ENCODE measurements at regions not wholly inside any gene's neighbourhood (a gene's known extent, or its start where the extent isn't known, plus 50 kb on each side); places are given as distances from the start of the nearest gene placed in this dataset.

DNA sequence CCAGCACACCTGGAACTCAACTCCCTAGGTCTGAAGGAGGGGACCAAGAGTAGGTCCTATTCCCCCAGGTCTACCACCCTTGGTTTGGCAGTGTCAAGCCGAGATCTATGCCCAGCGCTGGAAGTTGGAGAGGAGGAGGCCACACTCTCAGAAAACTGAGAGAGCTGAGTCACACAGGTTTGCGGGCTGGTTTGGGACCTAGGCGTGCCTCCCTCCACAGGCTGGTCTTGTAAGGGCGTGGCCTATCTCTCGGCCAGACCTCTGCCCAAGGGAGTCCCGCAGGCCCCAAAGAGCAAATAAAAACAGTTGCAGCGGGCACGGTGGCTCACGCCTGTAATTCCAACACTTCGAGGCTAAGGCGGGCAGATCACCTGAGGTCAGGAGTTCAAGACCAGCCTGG is 52.9 kb upstream of the INTU start:
- Histone ChIP-seq H3K36me3 (ENCODE audit: control insufficient read depth in 2 of 2, extremely low read depth in 1 of 2, insufficient read depth in 2 of 2, low read length in 2 of 2) (no peaks in the 10 kb centered on the region), H4K20me1 (replicated peaks; ENCODE audit: control insufficient read depth, extremely low read depth, insufficient read depth, low read length) (no peaks in the 10 kb centered on the region), H3K4me3 (replicated peaks in 1 of 3; ENCODE audit: insufficient read depth in 1 of 3, low read depth in 1 of 3, low read length in 3 of 3) (no peak overlapping the region), H3K9me3 (replicated peaks; ENCODE audit: control insufficient read depth, insufficient read depth, low read length) (no peaks in the 10 kb centered on the region), H3K27me3 (ENCODE audit: control insufficient read depth in 2 of 2, insufficient read depth in 2 of 2, low read length in 2 of 2) (peaks cover 0 to 2% of the 10 kb centered on the region in 2 experiments), H2AFZ (ENCODE audit: low read depth, low read length) (no peak overlapping the region), H3K4me2 (ENCODE audit: insufficient read depth, low read length) (no peak overlapping the region), H3K4me1 (ENCODE audit: control insufficient read depth, extremely low read depth, insufficient read depth, low read length) (no peaks in the 10 kb centered on the region), H3K79me2 (ENCODE audit: control insufficient read depth, insufficient read depth, low read length) (no peaks in the 10 kb centered on the region), H3K27ac (ENCODE audit: insufficient read depth, low read depth, low read length) (no peak overlapping the region), H3K9ac (replicated peaks; ENCODE audit: extremely low read depth, insufficient read depth, low read length) (no peak overlapping the region), H3K9me1 (replicated peaks; ENCODE audit: control insufficient read depth, extremely low read depth, insufficient read depth, low read length) (no peaks in the 10 kb centered on the region)
- TF ChIP-seq POLR2A (IDR thresholded peaks at IDR 0.05; ENCODE audit: low read depth, low read length) (no peak), GATA2 (IDR thresholded peaks at IDR 0.05; ENCODE audit: insufficient read depth, insufficient read length, low read depth, low read length) (no peak), FOS (IDR thresholded peaks at IDR 0.05; ENCODE audit: borderline replicate concordance, insufficient read depth, low read length) (no peak), EZH2 (IDR thresholded peaks at IDR 0.05; ENCODE audit: borderline replicate concordance, low read depth, low read length, severe bottlenecking) (no peak), POLR2AphosphoS5 (IDR thresholded peaks at IDR 0.05; ENCODE audit: insufficient read depth, low read depth, low read length) (no peak), JUN (IDR thresholded peaks at IDR 0.05; ENCODE audit: borderline replicate concordance, insufficient read depth, insufficient read length, low read depth) (no peak), MYC (IDR thresholded peaks at IDR 0.05; ENCODE audit: low read depth, low read length) (no peak)
- TF ChIP-seq, protein P1, sequence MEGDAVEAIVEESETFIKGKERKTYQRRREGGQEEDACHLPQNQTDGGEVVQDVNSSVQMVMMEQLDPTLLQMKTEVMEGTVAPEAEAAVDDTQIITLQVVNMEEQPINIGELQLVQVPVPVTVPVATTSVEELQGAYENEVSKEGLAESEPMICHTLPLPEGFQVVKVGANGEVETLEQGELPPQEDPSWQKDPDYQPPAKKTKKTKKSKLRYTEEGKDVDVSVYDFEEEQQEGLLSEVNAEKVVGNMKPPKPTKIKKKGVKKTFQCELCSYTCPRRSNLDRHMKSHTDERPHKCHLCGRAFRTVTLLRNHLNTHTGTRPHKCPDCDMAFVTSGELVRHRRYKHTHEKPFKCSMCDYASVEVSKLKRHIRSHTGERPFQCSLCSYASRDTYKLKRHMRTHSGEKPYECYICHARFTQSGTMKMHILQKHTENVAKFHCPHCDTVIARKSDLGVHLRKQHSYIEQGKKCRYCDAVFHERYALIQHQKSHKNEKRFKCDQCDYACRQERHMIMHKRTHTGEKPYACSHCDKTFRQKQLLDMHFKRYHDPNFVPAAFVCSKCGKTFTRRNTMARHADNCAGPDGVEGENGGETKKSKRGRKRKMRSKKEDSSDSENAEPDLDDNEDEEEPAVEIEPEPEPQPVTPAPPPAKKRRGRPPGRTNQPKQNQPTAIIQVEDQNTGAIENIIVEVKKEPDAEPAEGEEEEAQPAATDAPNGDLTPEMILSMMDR (IDR thresholded peaks at IDR 0.05; ENCODE audit: extremely low read depth in 1 of 2, insufficient read depth in 1 of 2, low read depth in 1 of 2, low read length in 2 of 2), result no peak
- TF ChIP-seq, protein P2, sequence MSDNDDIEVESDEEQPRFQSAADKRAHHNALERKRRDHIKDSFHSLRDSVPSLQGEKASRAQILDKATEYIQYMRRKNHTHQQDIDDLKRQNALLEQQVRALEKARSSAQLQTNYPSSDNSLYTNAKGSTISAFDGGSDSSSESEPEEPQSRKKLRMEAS (IDR thresholded peaks at IDR 0.05; ENCODE audit: insufficient read depth, insufficient read length), result no peak
- no TSS peak for BruUV-seq (replicated peaks)
- no peak for DNase-seq (ENCODE audit: low read depth, low spot score)
- intact Hi-C loops (cut with micrococcal nuclease) (no loop called here), dilution Hi-C loops (cut with MboI; ENCODE audit: extremely low pct_ligation_motif_present, low sequenced_read_pairs) (no loop called here)
- ChIA-PET POLR2A (no interaction called here), CTCF (interaction anchor here (2.0 kb wide), 1 partner anchor 7 kb away, joined by 8 read pairs; no protein-coding TSS in a partner anchor)
- FAIRE-seq, result no peak
